Gastroesophageal sphincter (tissue), 3 donors: ENCODE measurements at regions not wholly inside any gene's neighbourhood (a gene's known extent, or its start where the extent isn't known, plus 50 kb on each side); places are given as distances from the start of the nearest gene placed in this dataset.

Experiments used
- POLR2A ChIP-seq, 2 donors: fragments of 450-650 bp; IDR thresholded peaks; one replicate each; pipeline ENCODE4 v1.6.1; 2017; ENCODE audit warnings: antibody characterized with exemption in 2 of 2, mild to moderate bottlenecking in 2 of 2, moderate library complexity in 1 of 2
- TF ChIP-seq, protein P1 (sequence below), 4 experiments: fragments of 200-600 bp in 2 of 4; fragments of 450-650 bp in 2 of 4; sonication (generic) in 1 of 4; IDR thresholded peaks; one replicate each; pipeline ENCODE4 v1.5.1; 2017 to 2019; ENCODE audit warnings: antibody characterized with exemption in 4 of 4, mild to moderate bottlenecking in 2 of 4, moderate library complexity in 2 of 4

DNA sequence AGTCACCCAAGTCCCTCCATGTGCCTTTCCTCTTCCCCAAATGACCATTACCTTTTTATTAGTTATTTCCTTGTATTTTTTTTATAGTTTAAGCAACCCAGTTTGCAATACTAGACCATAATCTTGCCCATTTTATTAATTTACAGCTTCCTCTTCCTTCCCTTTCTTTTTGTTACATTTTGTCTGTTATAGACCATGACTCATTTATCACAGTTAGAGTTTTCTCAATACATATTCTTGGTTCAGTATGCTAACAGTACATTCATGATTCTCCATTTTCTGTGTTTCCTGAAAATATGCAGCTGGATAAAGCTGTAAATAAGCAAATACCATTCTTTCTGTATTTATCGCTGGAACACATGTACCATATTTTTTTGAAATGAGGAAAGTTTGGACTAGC lies 376.7 kb upstream of the RAG2 start:
- TF ChIP-seq, protein P1, sequence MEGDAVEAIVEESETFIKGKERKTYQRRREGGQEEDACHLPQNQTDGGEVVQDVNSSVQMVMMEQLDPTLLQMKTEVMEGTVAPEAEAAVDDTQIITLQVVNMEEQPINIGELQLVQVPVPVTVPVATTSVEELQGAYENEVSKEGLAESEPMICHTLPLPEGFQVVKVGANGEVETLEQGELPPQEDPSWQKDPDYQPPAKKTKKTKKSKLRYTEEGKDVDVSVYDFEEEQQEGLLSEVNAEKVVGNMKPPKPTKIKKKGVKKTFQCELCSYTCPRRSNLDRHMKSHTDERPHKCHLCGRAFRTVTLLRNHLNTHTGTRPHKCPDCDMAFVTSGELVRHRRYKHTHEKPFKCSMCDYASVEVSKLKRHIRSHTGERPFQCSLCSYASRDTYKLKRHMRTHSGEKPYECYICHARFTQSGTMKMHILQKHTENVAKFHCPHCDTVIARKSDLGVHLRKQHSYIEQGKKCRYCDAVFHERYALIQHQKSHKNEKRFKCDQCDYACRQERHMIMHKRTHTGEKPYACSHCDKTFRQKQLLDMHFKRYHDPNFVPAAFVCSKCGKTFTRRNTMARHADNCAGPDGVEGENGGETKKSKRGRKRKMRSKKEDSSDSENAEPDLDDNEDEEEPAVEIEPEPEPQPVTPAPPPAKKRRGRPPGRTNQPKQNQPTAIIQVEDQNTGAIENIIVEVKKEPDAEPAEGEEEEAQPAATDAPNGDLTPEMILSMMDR (IDR thresholded peaks at IDR 0.05): no peak
- TF ChIP-seq POLR2A (IDR thresholded peaks at IDR 0.05): no peak
